ENCODE measurements at regions not wholly inside any gene's neighbourhood (a gene's known extent, or its start where the extent isn't known, plus 50 kb on each side); places are given as distances from the start of the nearest gene placed in this dataset.

GRCh38 chr1:195450794-195451193 is 1157.4 kb downstream of the KCNT2 start:
- TF ChIP-seq, protein P1, sequence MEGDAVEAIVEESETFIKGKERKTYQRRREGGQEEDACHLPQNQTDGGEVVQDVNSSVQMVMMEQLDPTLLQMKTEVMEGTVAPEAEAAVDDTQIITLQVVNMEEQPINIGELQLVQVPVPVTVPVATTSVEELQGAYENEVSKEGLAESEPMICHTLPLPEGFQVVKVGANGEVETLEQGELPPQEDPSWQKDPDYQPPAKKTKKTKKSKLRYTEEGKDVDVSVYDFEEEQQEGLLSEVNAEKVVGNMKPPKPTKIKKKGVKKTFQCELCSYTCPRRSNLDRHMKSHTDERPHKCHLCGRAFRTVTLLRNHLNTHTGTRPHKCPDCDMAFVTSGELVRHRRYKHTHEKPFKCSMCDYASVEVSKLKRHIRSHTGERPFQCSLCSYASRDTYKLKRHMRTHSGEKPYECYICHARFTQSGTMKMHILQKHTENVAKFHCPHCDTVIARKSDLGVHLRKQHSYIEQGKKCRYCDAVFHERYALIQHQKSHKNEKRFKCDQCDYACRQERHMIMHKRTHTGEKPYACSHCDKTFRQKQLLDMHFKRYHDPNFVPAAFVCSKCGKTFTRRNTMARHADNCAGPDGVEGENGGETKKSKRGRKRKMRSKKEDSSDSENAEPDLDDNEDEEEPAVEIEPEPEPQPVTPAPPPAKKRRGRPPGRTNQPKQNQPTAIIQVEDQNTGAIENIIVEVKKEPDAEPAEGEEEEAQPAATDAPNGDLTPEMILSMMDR (IDR thresholded peaks at IDR 0.05) = no peak
- H3K9me3 Mint-ChIP-seq = no peaks in the 10 kb centered on the region; the same call in 1 of the 2 replicates
- H3K27me3 Mint-ChIP-seq (ENCODE audit: insufficient read depth) = no peaks in the 10 kb centered on the region
- H3K27ac Mint-ChIP-seq = no peak overlapping the region
- no peaks in the 10 kb centered on the region for H3K4me1 Mint-ChIP-seq (ENCODE audit: low read depth)
- DNase-seq = no peak
- H3K36me3 Mint-ChIP-seq (ENCODE audit: low read depth) = no peaks in the 10 kb centered on the region
- no peak overlapping the region for H3K4me3 Mint-ChIP-seq

DNA sequence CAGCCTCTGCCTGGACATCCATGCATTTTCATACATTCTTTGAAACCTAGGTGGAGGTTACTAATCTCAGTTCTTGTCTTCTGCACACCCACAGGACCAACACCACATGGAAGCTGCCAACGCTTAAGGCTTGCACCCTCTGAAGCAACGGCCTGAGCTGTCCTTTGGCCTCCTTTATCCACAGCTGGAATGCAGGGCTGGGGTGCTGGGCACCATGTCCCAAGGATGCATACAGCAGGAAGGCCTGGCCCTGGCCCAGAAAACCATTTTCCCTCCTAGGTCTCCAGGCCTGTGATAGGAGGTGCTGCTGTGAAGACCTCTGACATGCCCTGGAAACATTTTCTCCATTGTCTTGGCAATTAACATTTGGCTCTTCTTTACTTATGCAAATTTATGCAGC is 1168.6 kb downstream of the KCNT2 start:
- TF ChIP-seq, protein P1 (IDR thresholded peaks at IDR 0.05) = no peak
- Mint-ChIP-seq H3K27me3 (ENCODE audit: insufficient read depth) (no peaks in the 10 kb centered on the region), H3K4me3 (no peak overlapping the region), H3K9me3 (no peaks in the 10 kb centered on the region), H3K36me3 (ENCODE audit: low read depth) (no peaks in the 10 kb centered on the region), H3K27ac (no peak overlapping the region), H3K4me1 (ENCODE audit: low read depth) (no peaks in the 10 kb centered on the region)
- DNase-seq = no peak

- H3K4me3 Mint-ChIP-seq = no peak overlapping the region
- no peak for DNase-seq
- no peaks in the 10 kb centered on the region for H3K9me3 Mint-ChIP-seq
- H3K4me1 Mint-ChIP-seq (ENCODE audit: low read depth) = no peaks in the 10 kb centered on the region
- H3K27me3 Mint-ChIP-seq (ENCODE audit: insufficient read depth) = no peaks in the 10 kb centered on the region
- TF ChIP-seq, protein P1 (IDR thresholded peaks at IDR 0.05) = no peak
- H3K27ac Mint-ChIP-seq = no peak overlapping the region
- H3K36me3 Mint-ChIP-seq (ENCODE audit: low read depth) = no peaks in the 10 kb centered on the region
Measured at GRCh38 chr1:195434566-195435203, 1173.6 kb downstream of the KCNT2 start.

DNA sequence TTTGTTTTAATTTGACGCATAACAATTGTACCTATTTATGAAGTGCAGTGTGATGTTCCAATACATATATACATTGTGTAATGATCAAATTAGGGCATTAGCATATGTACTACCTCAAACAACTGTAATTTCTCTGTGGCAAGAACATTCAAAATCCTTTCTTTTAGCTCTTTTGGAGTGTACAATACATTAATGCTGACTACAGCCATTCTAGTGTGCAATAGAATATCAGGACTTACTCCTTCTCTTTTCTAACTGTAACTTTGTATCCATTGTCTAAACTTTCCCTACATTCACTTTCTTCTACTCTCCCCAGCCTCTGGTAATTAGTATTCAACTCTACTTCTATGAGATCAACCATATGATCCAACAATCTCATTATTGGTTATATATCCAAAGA is 1177.4 kb downstream of the KCNT2 start:
- Mint-ChIP-seq H3K27me3 (ENCODE audit: insufficient read depth) (no peaks in the 10 kb centered on the region), H3K4me1 (ENCODE audit: low read depth) (no peaks in the 10 kb centered on the region), H3K4me3 (no peak overlapping the region), H3K9me3 (no peaks in the 10 kb centered on the region), H3K36me3 (ENCODE audit: low read depth) (no peaks in the 10 kb centered on the region), H3K27ac (no peak overlapping the region)
- TF ChIP-seq, protein P1 (IDR thresholded peaks at IDR 0.05) = no peak
- no peak for DNase-seq

DNA sequence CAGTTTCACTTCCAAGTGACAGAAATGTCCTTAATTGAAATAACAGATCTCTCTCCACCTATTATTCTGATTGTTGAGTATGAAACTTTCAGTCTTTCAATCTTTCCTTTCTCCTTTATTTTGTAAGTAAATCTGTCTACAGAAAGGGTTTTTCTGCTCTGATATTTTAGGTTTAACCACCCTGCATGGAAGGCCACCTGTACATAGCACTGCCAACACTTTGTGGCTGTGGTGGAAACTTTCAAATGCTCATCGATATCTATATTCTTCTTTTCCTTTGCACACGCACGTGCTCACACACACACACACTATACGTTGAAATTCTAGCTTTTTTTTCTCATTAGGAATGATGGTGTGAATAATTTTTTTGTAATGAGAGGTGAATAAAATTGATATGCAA is 1179.3 kb downstream of the KCNT2 start:
- Mint-ChIP-seq H3K36me3 (ENCODE audit: low read depth) (no peaks in the 10 kb centered on the region), H3K4me3 (no peak overlapping the region), H3K27me3 (ENCODE audit: insufficient read depth) (no peaks in the 10 kb centered on the region), H3K4me1 (ENCODE audit: low read depth) (no peaks in the 10 kb centered on the region), H3K9me3 (no peaks in the 10 kb centered on the region), H3K27ac (no peak overlapping the region)
- DNase-seq = no peak
- TF ChIP-seq, protein P1 (IDR thresholded peaks at IDR 0.05) = no peak

GRCh38 chr1:195415584-195415983 is 1192.7 kb downstream of the KCNT2 start:
- H3K4me1 Mint-ChIP-seq (ENCODE audit: low read depth) = no peaks in the 10 kb centered on the region

More at GRCh38 chr1:195415584-195415983, 1192.7 kb downstream of the KCNT2 start:
- no peaks in the 10 kb centered on the region for H3K9me3 Mint-ChIP-seq
- no peak overlapping the region for H3K4me3 Mint-ChIP-seq
- H3K27me3 Mint-ChIP-seq (ENCODE audit: insufficient read depth) = no peaks in the 10 kb centered on the region
- no peak for DNase-seq
- TF ChIP-seq, protein P1 (IDR thresholded peaks at IDR 0.05) = no peak
- H3K27ac Mint-ChIP-seq = no peak overlapping the region
- H3K36me3 Mint-ChIP-seq (ENCODE audit: low read depth) = no peaks in the 10 kb centered on the region
